NCI-H2081 (cell line): ENCODE measurements at regions not wholly inside any gene's neighbourhood (a gene's known extent, or its start where the extent isn't known, plus 50 kb on each side); places are given as distances from the start of the nearest gene placed in this dataset.

Experiments
- DNase-seq, 2 experiments: peaks; one replicate each; lab custom pipeline; 2025; lab: John Stamatoyannopoulos, UW

DNA sequence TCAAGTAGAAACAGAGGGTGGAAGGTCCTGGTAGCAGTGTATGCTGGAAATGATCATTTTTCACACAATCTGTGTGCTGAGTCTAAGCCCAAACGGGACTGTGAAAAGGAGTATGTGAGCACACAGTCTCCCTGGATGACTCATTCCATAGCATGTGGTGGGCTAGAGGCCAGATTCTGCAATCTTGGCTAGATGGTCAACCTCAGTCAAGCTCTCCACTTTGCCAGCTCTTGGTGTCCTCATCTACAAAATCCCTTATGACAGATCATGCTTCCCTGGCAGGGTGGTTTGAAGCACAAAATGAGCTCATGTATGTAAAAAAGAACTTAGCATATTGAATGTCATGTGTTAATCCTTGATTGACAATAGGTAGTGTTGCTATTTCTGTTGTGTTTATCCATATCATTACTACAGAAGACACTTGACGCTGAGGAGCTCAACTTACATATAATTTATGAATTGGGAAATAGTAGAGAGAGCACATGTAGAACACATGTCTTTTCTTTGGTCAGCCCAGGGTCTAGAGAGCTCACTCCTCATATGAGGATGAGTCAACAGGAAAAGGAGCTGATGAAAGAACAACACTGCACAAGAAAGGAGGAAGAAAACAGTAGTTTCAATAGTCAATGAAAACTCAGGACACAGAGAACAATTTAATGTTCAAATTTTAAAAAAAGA lies 517.5 kb downstream of the BCL11B start:
- no peak for DNase-seq

- DNase-seq = no peak
Observed at GRCh38 chr14:98756749-98757148, 515.2 kb downstream of the BCL11B start.

- DNase-seq = no peak
Observed at GRCh38 chr14:98758440-98758839, 513.6 kb downstream of the BCL11B start.

DNA sequence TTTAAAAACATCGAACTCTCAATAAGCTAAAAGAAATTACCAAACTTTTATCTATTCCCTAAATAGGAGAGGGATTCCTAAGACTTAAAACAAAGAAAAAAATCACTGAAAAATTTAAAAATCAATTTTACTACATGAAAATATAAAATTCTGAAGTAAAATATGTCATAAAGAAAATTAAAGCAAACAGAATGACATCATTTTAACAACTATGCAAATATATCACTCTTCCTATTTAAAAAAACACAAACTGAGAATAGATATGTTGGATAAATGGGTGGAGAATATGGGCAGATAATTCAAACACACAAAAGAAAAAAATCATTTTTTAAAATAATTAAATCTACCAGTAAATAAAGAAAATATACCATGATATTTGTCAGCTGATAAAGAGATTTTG lies 510.0 kb downstream of the BCL11B start:
- no peak for DNase-seq

- no peak for DNase-seq
Observed at GRCh38 chr14:98766818-98767217, 505.2 kb downstream of the BCL11B start.

DNA sequence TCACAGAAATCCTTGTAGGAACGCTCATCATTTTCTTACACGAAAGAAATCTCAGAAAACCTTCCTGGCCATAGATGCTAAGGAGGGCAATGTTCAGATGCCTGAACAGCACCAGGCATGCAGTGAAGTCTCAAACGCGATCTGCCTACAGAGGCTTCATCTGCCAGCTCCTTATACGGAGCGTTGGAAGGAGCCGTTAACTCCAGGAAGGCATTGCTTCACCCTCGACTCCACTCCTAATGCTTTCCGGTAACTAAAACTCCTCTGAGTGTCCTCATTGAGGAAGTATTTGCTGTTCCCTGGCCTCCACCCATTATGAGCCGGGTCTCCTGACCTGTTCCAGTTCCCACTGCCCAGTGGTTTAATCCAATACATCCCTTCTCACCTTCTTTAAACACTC lies 502.7 kb downstream of the BCL11B start:
- DNase-seq = no peak

GRCh38 chr14:98770151-98770550 lies 501.8 kb downstream of the BCL11B start:
- DNase-seq = no peak

DNA sequence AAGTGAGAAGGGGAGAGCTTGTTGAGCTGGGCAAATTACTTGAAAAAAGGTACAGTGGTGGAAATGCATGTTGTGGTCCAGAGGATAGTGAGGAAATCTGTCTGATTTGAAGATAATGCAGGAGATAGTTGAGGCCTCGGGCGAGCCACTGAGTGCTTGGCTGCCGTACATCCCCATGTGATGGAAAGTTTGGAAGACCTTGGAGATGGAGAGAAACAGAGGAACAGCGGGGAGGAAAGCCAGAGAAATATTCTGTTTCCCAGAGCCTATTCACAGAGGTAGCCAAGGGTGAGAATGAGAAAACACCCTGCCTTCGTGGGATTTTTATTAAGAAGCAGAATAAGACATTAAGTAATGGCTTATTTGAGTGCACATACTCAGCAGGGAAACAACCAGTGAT lies 498.2 kb downstream of the BCL11B start:
- no peak for DNase-seq

GRCh38 chr14:98775892-98776291 lies 496.1 kb downstream of the BCL11B start:
- no peak for DNase-seq

DNA sequence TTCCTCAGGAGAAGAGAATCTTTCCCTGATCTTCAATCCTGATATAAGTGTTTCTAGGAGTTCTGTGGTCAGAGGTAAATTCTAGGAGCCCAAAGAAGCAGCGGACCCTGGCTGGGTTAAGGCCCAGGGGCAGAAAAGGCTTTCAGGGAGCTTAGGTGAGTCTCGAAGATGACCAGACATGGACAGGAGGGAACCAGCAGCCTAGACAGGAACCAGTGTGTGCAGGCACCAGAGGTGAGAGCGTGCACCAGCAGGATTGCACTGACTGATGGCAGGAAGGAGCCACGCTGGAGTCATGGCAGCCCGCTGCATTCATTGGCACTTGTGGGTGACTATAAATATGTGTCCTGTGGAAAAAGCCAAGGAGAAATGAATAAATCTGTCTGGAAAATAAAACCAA lies 489.9 kb downstream of the BCL11B start:
- no peak for DNase-seq

DNA sequence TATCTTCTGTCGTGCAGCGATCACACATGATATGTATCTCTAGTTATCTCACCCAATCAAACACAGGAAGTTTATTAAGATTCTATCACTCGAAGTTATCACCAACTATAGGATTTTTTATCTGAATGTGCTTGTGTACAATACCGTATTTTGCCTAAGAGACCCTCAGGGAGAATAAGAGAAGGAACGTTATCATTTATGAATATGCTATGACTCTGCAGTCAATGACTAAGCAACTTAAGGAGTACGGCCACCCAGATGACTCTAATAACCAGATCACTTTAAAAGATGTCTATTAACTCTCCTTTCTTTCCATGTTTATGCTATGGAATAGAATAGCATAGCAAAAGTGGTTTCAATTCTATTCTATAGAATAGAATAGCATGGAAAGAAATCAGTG lies 486.4 kb downstream of the BCL11B start:
- DNase-seq = no peak

GRCh38 chr14:98786456-98786855 lies 485.5 kb downstream of the BCL11B start:
- DNase-seq = no peak

- DNase-seq = no peak
Observed at GRCh38 chr14:98791661-98792060, 480.3 kb downstream of the BCL11B start.

DNA sequence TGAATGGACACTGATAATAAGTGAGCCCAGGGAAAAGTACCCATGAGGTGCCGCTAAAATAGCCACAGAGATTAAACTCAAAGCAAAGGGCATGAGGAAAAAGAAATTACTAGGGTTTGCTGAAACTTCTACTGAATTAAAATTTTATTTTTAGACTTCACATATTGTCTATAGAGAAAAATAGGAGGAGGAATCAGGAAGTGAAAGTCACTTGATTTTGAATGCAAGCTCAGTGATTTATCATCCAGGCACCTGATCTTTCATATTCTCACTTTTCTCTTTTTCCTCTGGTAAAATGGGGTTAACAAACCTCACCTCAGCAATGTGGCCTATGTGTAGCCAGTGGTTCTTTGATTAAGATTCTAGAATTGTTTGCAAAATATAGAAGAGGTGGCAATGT lies 479.8 kb downstream of the BCL11B start:
- no peak for DNase-seq

DNA sequence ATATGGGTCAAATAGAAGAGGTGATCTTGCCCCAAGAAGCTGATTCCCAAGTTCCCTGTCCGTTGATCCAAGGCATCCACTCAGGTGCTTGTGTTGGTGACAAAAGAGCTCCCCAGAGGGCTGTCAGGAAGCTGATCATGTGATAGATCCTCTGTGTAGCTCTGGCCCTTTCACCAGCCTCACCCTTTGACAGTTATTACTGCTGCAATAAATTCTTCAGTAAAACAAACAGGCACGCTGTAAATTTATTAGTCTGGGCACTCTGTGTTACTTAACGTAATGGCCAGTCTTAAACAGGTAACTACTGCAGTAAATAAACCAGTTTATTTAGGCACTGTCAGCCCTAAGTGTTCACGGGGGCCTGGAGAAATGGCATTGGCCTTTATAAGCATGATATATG lies 473.9 kb downstream of the BCL11B start:
- no peak for DNase-seq

DNA sequence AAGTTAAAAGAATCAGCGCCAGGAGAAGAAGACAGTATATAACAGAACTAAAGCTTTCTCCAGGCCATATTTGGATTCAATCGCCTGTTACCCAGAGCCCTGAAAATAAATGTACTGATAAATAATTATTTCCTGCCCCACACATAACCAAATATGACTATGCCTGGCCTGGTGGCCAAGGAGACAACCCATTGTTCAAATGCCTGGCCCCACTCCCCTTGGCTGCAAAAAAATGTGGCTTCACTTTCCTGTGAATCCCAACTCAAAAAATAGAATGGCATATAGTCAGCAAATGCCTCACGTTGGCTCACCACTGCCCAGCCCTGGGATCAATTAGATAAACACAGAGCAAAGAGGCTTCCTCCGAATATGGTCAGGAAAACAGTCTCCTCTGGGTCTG lies 472.1 kb downstream of the BCL11B start:
- no peak for DNase-seq

DNA sequence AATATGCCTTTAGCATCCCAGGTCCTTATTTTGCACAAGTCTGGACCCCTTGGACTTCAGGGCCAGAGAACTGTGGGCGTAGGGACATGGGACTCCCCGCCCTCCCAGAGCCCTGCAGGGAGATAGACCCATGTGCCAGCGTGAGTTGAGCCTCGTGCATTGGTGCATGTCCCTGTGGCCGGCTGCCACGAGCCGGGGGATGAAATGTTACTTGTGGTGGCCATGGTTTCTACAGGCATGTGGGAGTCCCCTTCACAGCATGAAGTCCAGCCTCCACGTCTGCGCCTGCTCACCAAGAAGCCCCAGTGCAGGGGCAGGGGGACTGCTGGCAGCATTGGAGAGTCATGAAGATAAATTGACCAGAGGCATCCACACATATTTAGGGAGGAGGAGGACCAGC lies 470.0 kb downstream of the BCL11B start:
- DNase-seq = no peak

DNA sequence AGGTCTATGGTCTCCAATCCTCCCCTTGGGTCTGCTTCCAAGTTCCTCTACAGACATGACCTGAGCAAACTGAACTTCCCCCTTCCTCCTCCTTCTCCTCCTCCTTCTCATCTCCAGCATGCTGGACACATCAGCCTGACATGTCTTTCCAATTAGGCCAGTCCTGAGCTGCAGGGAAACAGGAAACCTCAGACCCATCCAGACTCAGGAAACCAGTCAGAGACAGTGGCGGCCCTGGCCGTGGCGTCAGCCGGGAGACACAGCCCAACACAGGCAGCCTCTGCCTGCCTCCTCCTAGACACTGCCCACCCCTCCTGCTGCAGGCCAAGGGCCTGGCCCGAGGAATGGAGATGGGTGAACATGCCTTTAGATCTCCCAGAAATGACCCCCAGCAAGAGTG lies 468.8 kb downstream of the BCL11B start:
- no peak for DNase-seq

DNA sequence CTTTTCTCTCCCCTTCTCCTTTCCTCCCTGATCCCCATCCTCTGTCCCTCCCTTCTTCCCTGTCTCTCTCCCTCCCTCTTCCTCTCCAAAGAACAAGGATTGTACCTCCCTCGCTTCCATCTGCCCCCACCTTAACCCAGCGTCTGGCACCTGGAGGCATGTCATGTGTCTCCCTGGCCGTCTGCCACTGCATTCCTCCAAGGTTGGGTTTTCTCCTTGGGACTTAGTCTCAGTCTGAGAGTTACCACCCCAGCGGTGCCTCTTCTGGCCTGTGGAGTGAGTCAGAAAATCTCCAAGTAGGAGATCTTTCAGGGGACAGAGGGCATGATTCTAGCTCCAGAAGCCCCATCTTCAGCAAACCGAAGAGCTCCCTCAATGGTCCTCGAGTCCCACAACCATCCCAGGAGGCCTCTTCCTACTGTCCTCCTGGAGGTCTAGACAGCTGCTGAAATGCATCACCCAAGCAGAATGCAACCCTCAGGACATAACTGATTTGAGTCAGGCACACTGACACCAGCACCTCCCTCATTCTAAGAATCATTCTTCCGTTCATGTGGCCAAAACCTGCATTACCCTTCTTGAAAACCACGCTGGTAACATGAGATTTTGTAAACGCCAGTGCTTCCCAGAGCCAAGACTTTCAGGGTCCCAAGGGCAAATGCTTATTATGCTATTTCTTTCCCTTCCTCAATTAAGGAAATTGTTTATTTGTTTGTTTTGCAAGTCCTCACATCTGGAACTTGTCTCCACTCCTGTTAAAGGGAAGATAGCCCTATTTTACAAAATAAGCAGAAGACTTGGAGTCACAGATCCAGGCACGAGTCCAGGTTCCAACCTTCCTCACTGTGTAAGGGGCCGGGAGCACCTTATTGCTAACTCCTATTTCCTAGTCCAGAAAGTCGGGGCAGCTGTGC lies 463.2 kb downstream of the BCL11B start:
- no peak for DNase-seq

GRCh38 chr14:98816195-98816594 lies 455.8 kb downstream of the BCL11B start:
- no peak for DNase-seq

GRCh38 chr14:98816720-98817119 lies 455.3 kb downstream of the BCL11B start:
- no peak for DNase-seq

DNA sequence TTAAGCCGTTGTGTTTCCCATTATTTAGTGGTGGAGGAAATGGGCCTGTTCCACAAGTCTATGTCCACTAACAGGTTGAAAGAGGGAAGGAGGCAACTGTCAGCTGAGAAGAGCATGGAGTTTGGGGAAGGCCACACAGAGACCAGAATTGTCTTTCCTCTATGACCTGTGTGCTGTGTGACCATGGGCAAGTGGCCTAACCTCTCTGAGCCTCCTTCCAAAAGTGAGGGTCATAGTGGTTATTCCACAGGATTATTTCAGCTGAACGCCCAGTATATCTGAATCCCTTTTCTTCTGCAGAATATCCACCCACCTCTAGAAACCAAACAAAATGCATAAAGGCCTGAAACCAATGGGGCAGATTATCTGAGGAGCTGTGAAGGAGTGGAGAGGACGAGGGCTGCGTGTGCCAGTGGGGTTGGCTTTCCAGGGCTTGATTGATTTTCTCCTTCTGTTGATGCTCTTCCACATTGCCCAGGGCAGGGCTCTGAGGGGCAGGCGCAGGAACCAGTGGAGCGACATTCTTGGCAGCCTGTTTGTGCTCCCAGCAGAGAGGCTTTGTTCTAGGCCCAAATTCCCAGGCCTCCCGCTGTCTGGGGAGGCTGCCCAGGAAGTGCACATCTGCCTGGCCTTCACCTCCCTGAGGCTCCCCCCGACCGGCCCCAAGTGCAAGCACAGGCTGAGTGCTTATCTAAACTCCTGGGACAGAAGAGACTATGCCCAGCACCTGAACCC lies 452.7 kb downstream of the BCL11B start:
- DNase-seq = no peak

DNA sequence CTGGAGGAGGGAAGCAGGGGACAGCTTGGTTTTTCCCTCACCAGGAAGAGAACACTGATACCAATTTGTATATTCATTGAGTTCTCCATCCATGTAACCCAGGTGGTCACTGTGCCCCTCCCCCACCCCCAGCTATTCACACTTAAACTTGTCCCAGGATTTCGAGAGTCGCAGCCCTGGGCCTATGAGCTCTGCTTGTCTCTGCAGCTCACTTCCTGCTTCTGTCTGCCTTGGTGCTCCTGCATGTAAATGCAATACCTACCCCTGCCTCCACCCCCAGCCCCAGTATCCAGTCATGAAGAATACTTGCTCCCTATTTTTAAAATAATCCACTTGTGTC lies 452.2 kb downstream of the BCL11B start:
- DNase-seq = no peak
